KMS-11 (cell line): ENCODE measurements at regions not wholly inside any gene's neighbourhood (a gene's known extent, or its start where the extent isn't known, plus 50 kb on each side); places are given as distances from the start of the nearest gene placed in this dataset.

Source experiments
- H2AFZ ChIP-seq: fragments of 200-600 bp; sonication (generic); 2 replicates; pipeline ENCODE4 v1.6.1; 2016; ENCODE audit warnings: antibody characterized with exemption, mixed run types, low read depth
- H3K27ac ChIP-seq: fragments of 200-600 bp; sonication (generic); 2 replicates; pipeline ENCODE4 v1.6.1; 2016; ENCODE audit warnings: mild to moderate bottlenecking, mixed run types
- H3K27me3 ChIP-seq: fragments of 200-600 bp; sonication (generic); 2 replicates; pipeline ENCODE4 v1.6.1; 2017; ENCODE audit warnings: mild to moderate bottlenecking, low read depth, mixed run types, moderate library complexity; ENCODE audit not compliant: insufficient read depth
- H3K36me3 ChIP-seq: fragments of 200-600 bp; sonication (generic); 2 replicates; pipeline ENCODE4 v1.6.1; 2017; ENCODE audit warnings: mild to moderate bottlenecking, mixed run types; ENCODE audit not compliant: insufficient read depth
- H3K4me1 ChIP-seq: fragments of 200-600 bp; sonication (generic); 2 replicates; pipeline ENCODE4 v1.6.1; 2016; ENCODE audit warnings: mild to moderate bottlenecking, low read depth, mixed run types; ENCODE audit not compliant: poor library complexity, severe bottlenecking
- H3K4me2 ChIP-seq: fragments of 200-600 bp; sonication (generic); 2 replicates; pipeline ENCODE4 v1.7.0; 2016; ENCODE audit warnings: mild to moderate bottlenecking, mixed run types
- H3K4me3 ChIP-seq: fragments of 200-600 bp; sonication (generic); IDR thresholded peaks from 2 replicates; pipeline ENCODE4 v1.6.1; 2017; ENCODE audit warnings: low read depth, low read length, mixed read lengths; ENCODE audit not compliant: insufficient read depth
- H3K79me2 ChIP-seq: fragments of 200-600 bp; sonication (generic); 2 replicates; pipeline ENCODE4 v1.6.1; 2016; ENCODE audit warnings: low read depth, mixed run types; ENCODE audit not compliant: insufficient read depth
- H3K9ac ChIP-seq: fragments of 200-600 bp; sonication (generic); 2 replicates; pipeline ENCODE4 v1.6.1; 2016; ENCODE audit warnings: mild to moderate bottlenecking, mixed run types
- H4K20me1 ChIP-seq: fragments of 200-600 bp; sonication (generic); 2 replicates; pipeline ENCODE4 v1.6.1; 2016; ENCODE audit warnings: mild to moderate bottlenecking, mixed run types; ENCODE audit not compliant: insufficient read depth
- TF ChIP-seq, protein P1 (sequence below): fragments of 200-600 bp; sonication (generic); conservative IDR thresholded peaks from 2 replicates; pipeline ENCODE4 v1.6.1; 2017; ENCODE audit warnings: low read depth, mild to moderate bottlenecking, antibody characterized with exemption, low read length, moderate library complexity, mixed read lengths

DNA sequence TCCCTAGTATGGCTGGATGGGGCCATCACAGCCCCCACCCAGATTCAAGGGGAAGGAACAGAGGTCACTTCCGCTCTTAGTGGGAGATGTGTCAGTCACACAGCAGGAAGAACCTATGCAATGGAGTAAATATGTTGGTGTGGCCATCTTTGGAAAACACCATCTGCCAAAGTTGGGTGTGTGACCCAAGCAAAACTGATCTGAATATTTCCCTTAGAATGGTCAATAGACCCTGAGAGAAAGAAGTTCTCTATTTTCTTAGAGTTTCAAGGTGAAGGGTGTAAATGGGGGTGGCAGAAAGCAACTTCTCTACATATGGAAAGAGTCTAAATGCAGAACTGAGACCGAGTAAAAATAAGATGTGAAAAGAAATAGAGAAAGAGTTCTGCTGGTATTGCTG lies 212.7 kb downstream of the ESM1 start:
- no peaks in the 10 kb centered on the region for H3K4me1 ChIP-seq
- no peak overlapping the region for H2AFZ ChIP-seq
- H3K4me2 ChIP-seq = no peak overlapping the region
- H3K27me3 ChIP-seq = no peaks in the 10 kb centered on the region
- H3K27ac ChIP-seq = no peak overlapping the region
- no peaks in the 10 kb centered on the region for H3K36me3 ChIP-seq
- H4K20me1 ChIP-seq = no peaks in the 10 kb centered on the region
- no peak overlapping the region for H3K4me3 ChIP-seq
- no peaks in the 10 kb centered on the region for H3K79me2 ChIP-seq
- TF ChIP-seq, protein P1, sequence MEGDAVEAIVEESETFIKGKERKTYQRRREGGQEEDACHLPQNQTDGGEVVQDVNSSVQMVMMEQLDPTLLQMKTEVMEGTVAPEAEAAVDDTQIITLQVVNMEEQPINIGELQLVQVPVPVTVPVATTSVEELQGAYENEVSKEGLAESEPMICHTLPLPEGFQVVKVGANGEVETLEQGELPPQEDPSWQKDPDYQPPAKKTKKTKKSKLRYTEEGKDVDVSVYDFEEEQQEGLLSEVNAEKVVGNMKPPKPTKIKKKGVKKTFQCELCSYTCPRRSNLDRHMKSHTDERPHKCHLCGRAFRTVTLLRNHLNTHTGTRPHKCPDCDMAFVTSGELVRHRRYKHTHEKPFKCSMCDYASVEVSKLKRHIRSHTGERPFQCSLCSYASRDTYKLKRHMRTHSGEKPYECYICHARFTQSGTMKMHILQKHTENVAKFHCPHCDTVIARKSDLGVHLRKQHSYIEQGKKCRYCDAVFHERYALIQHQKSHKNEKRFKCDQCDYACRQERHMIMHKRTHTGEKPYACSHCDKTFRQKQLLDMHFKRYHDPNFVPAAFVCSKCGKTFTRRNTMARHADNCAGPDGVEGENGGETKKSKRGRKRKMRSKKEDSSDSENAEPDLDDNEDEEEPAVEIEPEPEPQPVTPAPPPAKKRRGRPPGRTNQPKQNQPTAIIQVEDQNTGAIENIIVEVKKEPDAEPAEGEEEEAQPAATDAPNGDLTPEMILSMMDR = no peak
- no peak overlapping the region for H3K9ac ChIP-seq

GRCh38 chr5:54772231-54772630 lies 213.2 kb downstream of the ESM1 start:
- no peak overlapping the region for H2AFZ ChIP-seq
- no peaks in the 10 kb centered on the region for H3K4me1 ChIP-seq
- no peak overlapping the region for H3K4me3 ChIP-seq
- TF ChIP-seq, protein P1 = no peak
- no peaks in the 10 kb centered on the region for H3K36me3 ChIP-seq
- H3K27ac ChIP-seq = no peak overlapping the region
- no peaks in the 10 kb centered on the region for H3K27me3 ChIP-seq
- no peak overlapping the region for H3K9ac ChIP-seq
- H3K79me2 ChIP-seq = no peaks in the 10 kb centered on the region
- H4K20me1 ChIP-seq = no peaks in the 10 kb centered on the region
- no peak overlapping the region for H3K4me2 ChIP-seq

- no peak overlapping the region for H3K27ac ChIP-seq
- H3K4me3 ChIP-seq = no peak overlapping the region
- H4K20me1 ChIP-seq = no peaks in the 10 kb centered on the region
- no peaks in the 10 kb centered on the region for H3K79me2 ChIP-seq
- H3K27me3 ChIP-seq = no peaks in the 10 kb centered on the region
- TF ChIP-seq, protein P1 = no peak
- H2AFZ ChIP-seq = no peak overlapping the region
- H3K4me2 ChIP-seq = no peak overlapping the region
- no peaks in the 10 kb centered on the region for H3K4me1 ChIP-seq
- no peaks in the 10 kb centered on the region for H3K36me3 ChIP-seq
- no peak overlapping the region for H3K9ac ChIP-seq
These were observed 215.6 kb downstream of the ESM1 start for GRCh38 chr5:54769746-54770145.

DNA sequence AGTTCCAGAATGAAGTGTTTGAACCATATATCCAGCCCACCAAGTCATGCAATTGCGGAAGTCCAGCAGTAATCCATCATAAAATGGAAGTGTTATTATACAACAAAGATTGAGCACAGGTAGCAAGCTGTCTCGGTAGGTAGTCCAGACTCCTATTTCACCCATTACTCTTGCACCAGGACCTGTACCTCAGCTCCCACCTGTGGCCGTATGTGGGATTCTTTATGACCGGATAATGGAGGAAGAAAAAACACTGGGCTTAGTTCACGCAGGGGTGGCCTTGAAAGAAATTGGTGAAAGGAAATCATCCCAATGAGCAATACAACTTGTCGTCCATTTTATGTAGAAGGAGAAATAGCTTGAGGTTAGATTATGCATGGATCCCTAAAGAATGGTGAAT lies 216.3 kb downstream of the ESM1 start:
- no peaks in the 10 kb centered on the region for H4K20me1 ChIP-seq
- H3K9ac ChIP-seq = no peak overlapping the region
- no peak overlapping the region for H3K4me2 ChIP-seq
- H3K4me3 ChIP-seq = no peak overlapping the region
- no peak overlapping the region for H2AFZ ChIP-seq
- H3K79me2 ChIP-seq = no peaks in the 10 kb centered on the region
- H3K27ac ChIP-seq = no peak overlapping the region
- H3K36me3 ChIP-seq = no peaks in the 10 kb centered on the region
- TF ChIP-seq, protein P1 = no peak
- H3K4me1 ChIP-seq = no peaks in the 10 kb centered on the region
- no peaks in the 10 kb centered on the region for H3K27me3 ChIP-seq
